Cardiac fibroblast (primary cell): ENCODE measurements at regions not wholly inside any gene's neighbourhood (a gene's known extent, or its start where the extent isn't known, plus 50 kb on each side); places are given as distances from the start of the nearest gene placed in this dataset.

ENCODE experiments used
- DNase-seq, 2 donors: peaks; one replicate each; pipeline versions ENCODE4 v3.0.0 to v3.0.0-alpha.2; 2010; ENCODE audit warnings: low read depth in 2 of 2
- H3K4me3 ChIP-seq, 2 donors: replicated peaks in 1 of 2; 1 replicate in 1 of 2; 2 replicates in 1 of 2; pipeline ENCODE4 v1.5.1; 2011; ENCODE audit warnings: low read depth in 2 of 2, low read length in 2 of 2, mild to moderate bottlenecking in 2 of 2, moderate library complexity in 1 of 2
- TF ChIP-seq, protein P1 (sequence below): IDR thresholded peaks from one replicate; pipeline ENCODE4 v1.5.1; 2011; ENCODE audit warnings: low read depth, mild to moderate bottlenecking, low read length, inconsistent platforms

DNA sequence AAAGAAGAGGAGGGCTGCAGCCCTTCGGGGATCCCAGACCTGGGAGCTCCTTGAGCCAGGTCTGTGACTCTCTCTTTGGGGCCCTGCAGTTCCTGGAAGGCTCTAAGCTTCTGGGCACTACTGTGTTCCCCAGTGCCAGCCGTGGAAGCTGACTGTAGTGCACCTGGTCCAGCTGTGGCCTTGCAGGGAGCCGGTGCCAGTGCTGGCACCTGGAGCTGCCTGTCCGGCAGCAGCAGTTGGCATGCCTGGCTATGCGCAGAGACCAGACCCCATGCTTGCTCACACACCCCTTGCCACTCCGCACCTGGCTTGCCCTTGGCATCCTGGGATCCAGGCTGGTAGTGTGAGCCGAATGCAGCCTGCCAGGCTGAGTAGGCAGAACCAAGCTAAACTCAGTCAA is 91.0 kb upstream of the PUM3 start:
- no peak for DNase-seq
- TF ChIP-seq, protein P1, sequence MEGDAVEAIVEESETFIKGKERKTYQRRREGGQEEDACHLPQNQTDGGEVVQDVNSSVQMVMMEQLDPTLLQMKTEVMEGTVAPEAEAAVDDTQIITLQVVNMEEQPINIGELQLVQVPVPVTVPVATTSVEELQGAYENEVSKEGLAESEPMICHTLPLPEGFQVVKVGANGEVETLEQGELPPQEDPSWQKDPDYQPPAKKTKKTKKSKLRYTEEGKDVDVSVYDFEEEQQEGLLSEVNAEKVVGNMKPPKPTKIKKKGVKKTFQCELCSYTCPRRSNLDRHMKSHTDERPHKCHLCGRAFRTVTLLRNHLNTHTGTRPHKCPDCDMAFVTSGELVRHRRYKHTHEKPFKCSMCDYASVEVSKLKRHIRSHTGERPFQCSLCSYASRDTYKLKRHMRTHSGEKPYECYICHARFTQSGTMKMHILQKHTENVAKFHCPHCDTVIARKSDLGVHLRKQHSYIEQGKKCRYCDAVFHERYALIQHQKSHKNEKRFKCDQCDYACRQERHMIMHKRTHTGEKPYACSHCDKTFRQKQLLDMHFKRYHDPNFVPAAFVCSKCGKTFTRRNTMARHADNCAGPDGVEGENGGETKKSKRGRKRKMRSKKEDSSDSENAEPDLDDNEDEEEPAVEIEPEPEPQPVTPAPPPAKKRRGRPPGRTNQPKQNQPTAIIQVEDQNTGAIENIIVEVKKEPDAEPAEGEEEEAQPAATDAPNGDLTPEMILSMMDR = no peak

DNA sequence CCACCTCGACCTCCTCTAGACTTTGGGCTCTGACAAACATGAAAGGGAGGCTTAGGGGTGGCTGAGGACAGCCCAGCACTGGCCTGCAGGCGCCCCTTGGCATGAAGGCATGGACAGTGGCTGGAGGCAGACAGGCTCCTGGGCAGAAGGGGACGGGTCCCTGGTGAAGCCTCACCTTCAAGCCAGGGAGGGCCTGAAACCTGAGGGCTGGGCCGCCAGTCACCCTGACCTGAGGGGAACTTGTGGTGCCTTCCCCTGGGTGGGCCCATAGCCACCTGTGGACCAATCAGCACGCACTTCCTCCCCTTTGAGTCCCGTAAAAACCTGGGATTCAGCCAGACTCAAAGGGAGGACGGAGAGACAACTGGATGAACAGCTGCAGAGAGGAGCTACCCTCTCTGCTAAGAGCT is 90.4 kb upstream of the PUM3 start:
- DNase-seq = no peak
- no peak overlapping the region for H3K4me3 ChIP-seq
- TF ChIP-seq, protein P1 = no peak

More for the DNA sequence above, 91.0 kb upstream of the PUM3 start:
- no peak overlapping the region for H3K4me3 ChIP-seq

DNA sequence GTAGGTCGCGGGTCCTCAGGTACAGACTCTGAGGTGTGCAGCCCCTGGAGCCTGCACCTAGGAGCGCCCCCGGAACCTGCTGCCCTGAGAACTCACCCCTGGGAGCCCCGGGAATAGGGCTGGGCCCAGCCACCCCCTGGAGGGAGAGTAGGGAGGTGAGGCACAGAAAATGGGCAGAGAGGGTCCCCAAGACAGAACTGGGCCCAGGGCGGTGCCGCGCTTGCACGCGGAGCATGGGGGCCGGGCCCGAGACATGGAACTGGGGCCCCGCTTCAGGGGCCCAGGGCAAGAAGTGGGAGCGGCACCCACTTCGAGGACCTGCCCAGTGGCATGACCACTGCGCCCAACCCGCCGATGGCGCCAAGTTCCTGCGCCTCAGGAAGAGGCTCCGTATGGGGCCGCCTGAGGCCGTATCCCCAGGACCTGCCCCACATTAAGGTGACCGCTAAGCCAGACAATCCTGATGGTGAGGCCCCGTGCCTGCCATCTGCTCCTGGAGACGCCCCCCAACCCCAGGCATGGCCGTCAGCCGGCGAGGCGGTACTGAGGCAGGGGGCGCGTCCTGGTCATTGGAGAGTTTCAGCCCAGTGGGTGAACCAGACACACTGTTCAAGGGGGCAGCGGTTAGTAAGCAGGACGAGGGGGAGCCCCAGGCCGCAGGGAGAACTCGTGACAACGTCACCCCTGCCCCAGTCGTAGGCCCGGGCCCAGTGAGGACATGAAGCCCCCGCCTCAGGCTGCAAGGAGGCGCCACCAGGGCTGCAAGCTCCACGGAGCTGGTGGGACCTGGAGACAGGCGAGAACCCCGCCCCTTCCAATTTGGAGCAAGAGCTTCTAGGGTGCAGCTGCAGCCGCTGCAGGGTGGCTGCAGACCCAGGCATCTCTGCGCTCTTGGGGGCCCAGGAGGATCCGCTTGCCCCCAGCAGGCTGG is 89.5 kb upstream of the PUM3 start:
- TF ChIP-seq, protein P1 = no peak
- no peak for DNase-seq
- no peak overlapping the region for H3K4me3 ChIP-seq

DNA sequence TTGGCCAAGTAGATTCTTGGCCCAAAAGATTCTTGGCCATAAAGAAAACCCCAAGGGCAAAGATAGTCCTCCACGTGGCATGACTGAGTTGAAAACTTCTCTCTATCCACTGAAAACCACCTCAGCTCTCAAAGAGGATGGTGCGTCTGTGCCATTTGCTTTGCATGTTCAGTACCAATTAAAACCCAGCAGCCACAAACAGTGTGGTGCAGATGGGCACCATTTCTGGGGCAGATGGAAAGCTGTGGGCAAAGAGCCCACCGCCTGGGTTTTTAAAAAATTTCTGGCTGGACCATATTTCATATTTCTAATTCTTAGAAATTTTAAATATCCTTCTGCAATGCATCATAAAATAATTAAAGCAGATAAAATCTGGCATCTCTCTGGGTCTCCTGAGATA is 84.5 kb upstream of the PUM3 start:
- TF ChIP-seq, protein P1 = no peak
- no peak for DNase-seq
- no peak overlapping the region for H3K4me3 ChIP-seq

DNA sequence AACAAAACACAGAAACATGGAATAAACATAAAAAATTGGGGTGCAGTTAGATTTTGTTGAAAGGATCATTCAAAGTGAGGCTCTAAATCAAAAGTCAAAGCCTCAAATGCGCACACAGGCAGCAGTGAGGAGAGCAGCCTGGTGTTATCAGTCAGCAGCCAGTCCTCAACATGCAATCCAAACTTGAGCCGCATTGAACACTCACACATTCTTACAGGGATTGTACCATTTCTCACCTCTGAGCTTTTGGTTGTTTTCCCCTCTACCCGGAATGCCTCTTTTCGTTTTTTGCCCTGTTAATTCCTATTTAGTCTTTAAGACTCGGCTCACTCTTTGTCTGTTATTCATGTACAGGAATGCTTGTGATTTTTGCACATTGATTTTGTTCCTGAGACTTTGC is 81.1 kb upstream of the PUM3 start:
- no peak for DNase-seq
- TF ChIP-seq, protein P1 = no peak
- H3K4me3 ChIP-seq = no peak overlapping the region

DNA sequence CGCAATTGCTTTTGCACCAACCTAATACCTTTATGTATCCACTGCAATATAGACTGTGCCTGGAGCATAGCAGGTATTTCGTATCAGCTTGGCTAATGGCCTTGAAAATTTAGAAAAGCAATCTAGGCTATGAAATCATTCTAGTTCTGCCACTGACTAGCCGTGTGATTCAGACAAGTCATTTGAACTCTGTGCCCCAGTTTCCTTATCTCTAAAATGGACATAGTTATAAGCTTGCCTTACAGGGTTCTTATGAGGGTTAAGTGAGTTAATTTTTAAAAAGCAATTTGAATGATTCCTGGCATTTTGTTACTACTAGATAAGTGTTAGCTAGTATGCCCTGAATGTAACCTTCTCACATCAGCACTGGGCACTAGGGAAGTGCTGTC is 80.5 kb upstream of the PUM3 start:
- TF ChIP-seq, protein P1 = no peak
- H3K4me3 ChIP-seq = no peak overlapping the region
- no peak for DNase-seq
